IMR-90 (cell line): ENCODE measurements at regions not wholly inside any gene's neighbourhood (a gene's known extent, or its start where the extent isn't known, plus 50 kb on each side); places are given as distances from the start of the nearest gene placed in this dataset.

Experiments used
- ATAC-seq: fragments of 200-7000 bp; cut with Tn5 transposase; 2 replicates; pipeline ENCODE4 v1.9.1; 2020; ENCODE audit warnings: low read depth, mild to moderate bottlenecking, moderate library complexity
- BruUV-seq: library from RNA; stranded (reverse); fragments of 400-500 nt; replicated peaks from 2 replicates; lab custom pipeline; 2021; lab: Mats Ljungman, UMichigan
- CTCF ChIA-PET: fragments of 300-600 bp; formaldehyde crosslinking; extraction: SDS; loops from one replicate; lab custom pipeline; 2021; ENCODE audit warnings: antibody characterized with exemption; lab: Yijun Ruan, JAX
- POLR2A ChIA-PET: fragments of 300-600 bp; sonication (Branson Sonifier 250); formaldehyde crosslinking; loops from one replicate; lab custom pipeline; 2022; ENCODE audit warnings: antibody characterized with exemption; ENCODE audit not compliant: unreplicated experiment; lab: Charles Lee
- DNase-seq: peaks from one replicate; pipeline ENCODE4 v3.0.0; 2013
- H2AFZ ChIP-seq: replicated peaks from 2 replicates; pipeline ENCODE3; 2013; ENCODE audit warnings: low read length, mild to moderate bottlenecking; ENCODE audit not compliant: poor library complexity
- H2AK5ac ChIP-seq: 2 replicates; pipeline ENCODE4 v1.6.1; 2013; ENCODE audit warnings: low read depth, low read length, inconsistent platforms
- H2AK9ac ChIP-seq: replicated peaks from 2 replicates; pipeline ENCODE3; 2013; ENCODE audit warnings: mild to moderate bottlenecking, low read depth, low read length, moderate library complexity; ENCODE audit not compliant: poor library complexity
- H2BK120ac ChIP-seq: 2 replicates; pipeline ENCODE4 v1.6.1; 2013; ENCODE audit warnings: low read depth, low read length, inconsistent platforms
- H2BK15ac ChIP-seq: 3 replicates; pipeline ENCODE4 v1.6.1; 2013; ENCODE audit warnings: low read depth, low read length, inconsistent platforms
- H2BK20ac ChIP-seq: 2 replicates; pipeline ENCODE4 v1.6.1; 2013; ENCODE audit warnings: low read depth, mild to moderate bottlenecking, inconsistent platforms, low read length, moderate library complexity
- H2BK5ac ChIP-seq: 2 replicates; pipeline ENCODE4 v1.6.1; 2013; ENCODE audit warnings: mild to moderate bottlenecking, low read depth, low read length, inconsistent platforms; ENCODE audit not compliant: poor library complexity, severe bottlenecking
- H3K14ac ChIP-seq: replicated peaks from 2 replicates; pipeline ENCODE4 v1.6.1; 2013; ENCODE audit warnings: low read depth, low read length, inconsistent platforms
- H3K18ac ChIP-seq: 2 replicates; pipeline ENCODE4 v1.6.1; 2013; ENCODE audit warnings: low read depth, low read length, control low read depth
- H3K23ac ChIP-seq: 2 replicates; pipeline ENCODE4 v1.6.1; 2013; ENCODE audit warnings: low read depth, low read length, inconsistent platforms
- H3K27ac ChIP-seq: 2 replicates; pipeline ENCODE4 v1.5.1; 2013; ENCODE audit warnings: mild to moderate bottlenecking, control low read depth, low read length; ENCODE audit not compliant: insufficient read depth
- H3K27me3 ChIP-seq: 2 replicates; pipeline ENCODE4 v1.6.1; 2013; ENCODE audit warnings: low read length; ENCODE audit not compliant: control insufficient read depth, insufficient read depth
- H3K36me3 ChIP-seq: 2 replicates; pipeline ENCODE4 v1.6.1; 2013; ENCODE audit warnings: low read length, mixed read lengths; ENCODE audit not compliant: control insufficient read depth, insufficient read depth
- H3K4ac ChIP-seq: 2 replicates; pipeline ENCODE4 v1.6.1; 2013; ENCODE audit warnings: low read depth, low read length, inconsistent platforms
- H3K4me1 ChIP-seq: 2 replicates; pipeline ENCODE4 v1.6.1; 2013; ENCODE audit warnings: low read length, mixed read lengths; ENCODE audit not compliant: control insufficient read depth, insufficient read depth
- H3K4me2 ChIP-seq: 2 replicates; pipeline ENCODE4 v1.6.1; 2013; ENCODE audit warnings: low read depth, mild to moderate bottlenecking, control low read depth, low read length, moderate library complexity
- H3K4me3 ChIP-seq: 2 replicates; pipeline ENCODE4 v1.5.1; 2013; ENCODE audit warnings: low read depth, mild to moderate bottlenecking, control low read depth, low read length, moderate library complexity; ENCODE audit not compliant: insufficient read depth
- H3K56ac ChIP-seq: 2 replicates; pipeline ENCODE4 v1.6.1; 2013; ENCODE audit warnings: low read length, inconsistent platforms; ENCODE audit not compliant: insufficient read depth; ENCODE audit errors: extremely low read depth
- H3K79me1 ChIP-seq, 2 experiments: 2 replicates each; pipeline ENCODE4 v1.6.1; 2013; ENCODE audit warnings: low read length in 2 of 2, inconsistent platforms in 1 of 2, low read depth in 1 of 2
- H3K9ac ChIP-seq: 2 replicates; pipeline ENCODE4 v1.6.1; 2013; ENCODE audit warnings: low read depth, low read length, control low read depth
- H3K9me1 ChIP-seq: 2 replicates; pipeline ENCODE4 v1.6.1; 2013; ENCODE audit warnings: low read length, inconsistent platforms; ENCODE audit not compliant: insufficient read depth
- H3K9me3 ChIP-seq: 2 replicates; pipeline ENCODE4 v1.6.1; 2013; ENCODE audit warnings: low read length; ENCODE audit not compliant: control insufficient read depth, insufficient read depth
- H4K20me1 ChIP-seq: 2 replicates; pipeline ENCODE4 v1.6.1; 2013; ENCODE audit warnings: low read length, inconsistent platforms; ENCODE audit not compliant: insufficient read depth
- H4K5ac ChIP-seq: 2 replicates; pipeline ENCODE4 v1.6.1; 2013; ENCODE audit warnings: mild to moderate bottlenecking, low read depth, low read length, control low read depth
- H4K8ac ChIP-seq, 2 experiments: 2 replicates each; pipeline ENCODE4 v1.6.1; 2013; ENCODE audit warnings: low read depth in 2 of 2, low read length in 2 of 2, control low read depth in 1 of 2, inconsistent platforms in 1 of 2
- H4K91ac ChIP-seq: 2 replicates; pipeline ENCODE4 v1.6.1; 2013; ENCODE audit warnings: low read depth, low read length, inconsistent platforms; ENCODE audit not compliant: insufficient read depth
- FOS ChIP-seq: fragments of 150-350 bp; IDR thresholded peaks from 2 replicates; pipeline ENCODE4 v1.6.1; 2016; ENCODE audit warnings: low read depth, low read length
- SMC3 ChIP-seq: fragments of 150-350 bp; IDR thresholded peaks from 2 replicates; pipeline ENCODE4 v1.6.1; 2016; ENCODE audit warnings: low read depth, mild to moderate bottlenecking, antibody characterized with exemption, low read length, moderate library complexity
- WGBS, 2 experiments: methylation state at CpG; one replicate each; pipeline versions ENCODE4 v1.1.5 to v1.1.7; 2013; ENCODE audit warnings: missing lambda C conversion rate in 2 of 2; ENCODE audit not compliant: insufficient read length in 1 of 2; ENCODE audit errors: extremely low coverage in 2 of 2; 5-methylcytosine and 5-hydroxymethylcytosine counted together
- dilution Hi-C: fragments of 300-500 bp; cut with HindIII; formaldehyde crosslinking; loops from one replicate; pipeline ENCODE4 v1.14.3; 2018; ENCODE audit warnings: low sequenced_read_pairs; ENCODE audit not compliant: unreplicated experiment
- in situ Hi-C: fragments of 300-500 bp; cut with MboI; formaldehyde crosslinking; loops from 3 replicates; pipeline ENCODE4 v1.14.3; 2019; ENCODE audit warnings: low sequenced_read_pairs, inconsistent platforms, mixed read lengths
- intact Hi-C: fragments of 100-400 bp; cut with micrococcal nuclease; formaldehyde crosslinking; loops from 2 replicates; pipeline ENCODE4 v1.10.0; 2022
- TF ChIP-seq, protein P1 (sequence below): fragments of 150-350 bp; IDR thresholded peaks from 2 replicates; pipeline ENCODE4 v1.6.1; 2017; ENCODE audit warnings: mild to moderate bottlenecking, antibody characterized with exemption, low read length, low read depth

DNA sequence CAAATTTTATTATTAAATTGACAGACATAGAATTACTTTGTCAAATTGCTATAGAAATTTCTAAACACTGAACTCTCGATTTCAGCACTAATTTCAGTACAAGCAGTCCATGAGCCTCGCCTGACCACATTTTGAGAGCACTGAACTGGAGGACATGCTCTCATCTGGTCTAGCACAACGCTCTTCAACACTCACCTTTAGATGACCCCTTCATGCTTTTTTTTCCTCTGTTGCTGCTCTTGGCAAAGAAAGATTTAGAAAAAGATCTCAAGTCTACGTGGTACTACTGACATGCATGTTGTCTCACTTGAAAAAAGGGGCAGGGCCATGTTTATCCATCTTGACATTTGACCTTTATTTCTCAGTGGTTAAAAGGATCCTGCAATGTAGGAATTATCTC is 981.5 kb downstream of the DIAPH3 start:
- Histone ChIP-seq H3K27ac (no peak overlapping the region), H3K9ac (no peak overlapping the region), H3K23ac (no peak overlapping the region), H3K18ac (no peak overlapping the region), H4K5ac (no peak overlapping the region), H2BK120ac (no peak overlapping the region), H3K9me1 (no peaks in the 10 kb centered on the region), H2BK5ac (no peak overlapping the region), H2BK15ac (no peak overlapping the region), H3K4me2 (no peak overlapping the region), H2AFZ (no peak overlapping the region), H3K4ac (no peak overlapping the region), H3K4me1 (no peaks in the 10 kb centered on the region), H3K79me1 (no peaks in the 10 kb centered on the region), H2AK5ac (no peak overlapping the region), H4K8ac (no peak overlapping the region), H3K56ac (no peak overlapping the region), H2AK9ac (no peak overlapping the region), H4K20me1 (no peaks in the 10 kb centered on the region), H3K9me3 (no peaks in the 10 kb centered on the region), H4K91ac (no peak overlapping the region), H3K36me3 (no peaks in the 10 kb centered on the region), H3K4me3 (no peak overlapping the region), H2BK20ac (no peak overlapping the region), H3K27me3 (no peaks in the 10 kb centered on the region), H3K14ac (no peak overlapping the region)
- no peak for ATAC-seq
- no peak for DNase-seq
- intact Hi-C loops (no loop called here), dilution Hi-C loops (no loop called here), in situ Hi-C loops (no loop called here)
- no TSS peak for BruUV-seq
- POLR2A ChIA-PET, result no interaction called here
- no peak for TF ChIP-seq SMC3
- TF ChIP-seq, protein P1, sequence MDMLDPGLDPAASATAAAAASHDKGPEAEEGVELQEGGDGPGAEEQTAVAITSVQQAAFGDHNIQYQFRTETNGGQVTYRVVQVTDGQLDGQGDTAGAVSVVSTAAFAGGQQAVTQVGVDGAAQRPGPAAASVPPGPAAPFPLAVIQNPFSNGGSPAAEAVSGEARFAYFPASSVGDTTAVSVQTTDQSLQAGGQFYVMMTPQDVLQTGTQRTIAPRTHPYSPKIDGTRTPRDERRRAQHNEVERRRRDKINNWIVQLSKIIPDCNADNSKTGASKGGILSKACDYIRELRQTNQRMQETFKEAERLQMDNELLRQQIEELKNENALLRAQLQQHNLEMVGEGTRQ, result no peak
- no peak for TF ChIP-seq FOS
- WGBS, 2 experiments, result 37% methylated on average over 2 of the region's 4 CpGs; no CpG with 5 or more reads in 1 of the 2 experiments
- CTCF ChIA-PET, result no interaction called here
